ENCODE measurements at regions not wholly inside any gene's neighbourhood (a gene's known extent, or its start where the extent isn't known, plus 50 kb on each side); places are given as distances from the start of the nearest gene placed in this dataset.

- H3K9me3 ChIP-seq (ENCODE audit: insufficient read depth, low read length): no peaks in the 10 kb centered on the region
- no peak for TF ChIP-seq CTCF (IDR thresholded peaks at IDR 0.05; ENCODE audit: insufficient read depth, low read length, poor library complexity, severe bottlenecking)
- H3K9ac ChIP-seq (ENCODE audit: low read length): no peak overlapping the region
- H3K9me2 ChIP-seq (replicated peaks; ENCODE audit: insufficient read depth, low read length): no peaks in the 10 kb centered on the region
- H3K27me3 ChIP-seq (ENCODE audit: low read length): no peaks in the 10 kb centered on the region
- H2AFZ ChIP-seq (ENCODE audit: low read depth, low read length, severe bottlenecking): no peak overlapping the region
- H3K79me2 ChIP-seq (ENCODE audit: insufficient read depth, low read length): no peaks in the 10 kb centered on the region
- H3K4me3 ChIP-seq (ENCODE audit: insufficient read depth, low read length, poor library complexity, severe bottlenecking): no peak overlapping the region
- no peaks in the 10 kb centered on the region for H3F3A ChIP-seq (ENCODE audit: insufficient read depth)
- no peaks in the 10 kb centered on the region for H4K20me1 ChIP-seq (ENCODE audit: low read depth, low read length)
- no peaks in the 10 kb centered on the region for H3K36me3 ChIP-seq (ENCODE audit: low read length)
- no peak overlapping the region for H3K4me2 ChIP-seq (ENCODE audit: low read depth, low read length, poor library complexity, severe bottlenecking)
- no peak overlapping the region for H3K27ac ChIP-seq (ENCODE audit: low read depth, low read length)
Measured at GRCh38 chr6:40705354-40705753, 118.2 kb upstream of the LRFN2 start.

GRCh38 chr6:40701352-40702007 is 114.3 kb upstream of the LRFN2 start:
- Histone ChIP-seq H3K27me3 (ENCODE audit: low read length) (no peaks in the 10 kb centered on the region), H2AFZ (ENCODE audit: low read depth, low read length, severe bottlenecking) (no peak overlapping the region), H3K4me2 (ENCODE audit: low read depth, low read length, poor library complexity, severe bottlenecking) (no peak overlapping the region), H3K4me3 (ENCODE audit: insufficient read depth, low read length, poor library complexity, severe bottlenecking) (no peak overlapping the region), H3F3A (ENCODE audit: insufficient read depth) (no peaks in the 10 kb centered on the region), H3K36me3 (ENCODE audit: low read length) (no peaks in the 10 kb centered on the region), H3K79me2 (ENCODE audit: insufficient read depth, low read length) (no peaks in the 10 kb centered on the region), H3K9me3 (ENCODE audit: insufficient read depth, low read length) (no peaks in the 10 kb centered on the region), H3K9ac (ENCODE audit: low read length) (no peak overlapping the region), H3K27ac (ENCODE audit: low read depth, low read length) (no peak overlapping the region), H4K20me1 (ENCODE audit: low read depth, low read length) (no peaks in the 10 kb centered on the region), H3K9me2 (replicated peaks; ENCODE audit: insufficient read depth, low read length) (no peaks in the 10 kb centered on the region)
- TF ChIP-seq EZH2phosphoT487 (conservative IDR thresholded peaks at IDR 0.05; ENCODE audit: low read length) (no peak), CTCF (IDR thresholded peaks at IDR 0.05; ENCODE audit: insufficient read depth, low read length, poor library complexity, severe bottlenecking) (no peak)

GRCh38 chr6:40700006-40700580 is 112.9 kb upstream of the LRFN2 start:
- Histone ChIP-seq H3K4me2 (ENCODE audit: low read depth, low read length, poor library complexity, severe bottlenecking) (no peak overlapping the region), H3K9me3 (ENCODE audit: insufficient read depth, low read length) (no peaks in the 10 kb centered on the region), H3K4me3 (ENCODE audit: insufficient read depth, low read length, poor library complexity, severe bottlenecking) (no peak overlapping the region), H3F3A (ENCODE audit: insufficient read depth) (no peaks in the 10 kb centered on the region), H4K20me1 (ENCODE audit: low read depth, low read length) (no peaks in the 10 kb centered on the region), H3K27ac (ENCODE audit: low read depth, low read length) (no peak overlapping the region), H3K9me2 (replicated peaks; ENCODE audit: insufficient read depth, low read length) (no peaks in the 10 kb centered on the region), H3K36me3 (ENCODE audit: low read length) (no peaks in the 10 kb centered on the region), H3K27me3 (ENCODE audit: low read length) (no peaks in the 10 kb centered on the region), H2AFZ (ENCODE audit: low read depth, low read length, severe bottlenecking) (no peak overlapping the region), H3K79me2 (ENCODE audit: insufficient read depth, low read length) (no peaks in the 10 kb centered on the region), H3K9ac (ENCODE audit: low read length) (no peak overlapping the region)
- TF ChIP-seq EZH2phosphoT487 (conservative IDR thresholded peaks at IDR 0.05; ENCODE audit: low read length): no peak
- TF ChIP-seq CTCF (IDR thresholded peaks at IDR 0.05; ENCODE audit: insufficient read depth, low read length, poor library complexity, severe bottlenecking): no peak
